Lung (tissue), 11 donors: ENCODE measurements at regions not wholly inside any gene's neighbourhood (a gene's known extent, or its start where the extent isn't known, plus 50 kb on each side); places are given as distances from the start of the nearest gene placed in this dataset.

Experiments
- ATAC-seq: fragments of 200-7000 bp; cut with Tn5 transposase; one replicate; pipeline ENCODE4 v1.9.1; 2020; ENCODE audit warnings: moderate number of reproducible peaks; ENCODE audit not compliant: insufficient read depth, low FRiP score
- DNase-seq, 3 donors: peaks; one replicate each; pipeline ENCODE4 v3.0.0-alpha.2; 2013 to 2017
- H3K27ac ChIP-seq, 2 donors: one replicate each; pipeline ENCODE4 v1.5.1; 2013; ENCODE audit warnings: mild to moderate bottlenecking in 2 of 2, moderate library complexity in 2 of 2, control low read depth in 1 of 2, inconsistent platforms in 1 of 2, low read depth in 1 of 2, low read length in 1 of 2
- H3K27me3 ChIP-seq, 3 donors: one replicate each; pipeline ENCODE4 v1.5.1; 2013; ENCODE audit warnings: low read length in 2 of 3; ENCODE audit not compliant: control insufficient read depth in 3 of 3, insufficient read depth in 3 of 3
- H3K36me3 ChIP-seq, 4 donors: one replicate each; pipeline ENCODE4 v1.5.1; 2013; ENCODE audit warnings: low read length in 4 of 4, mild to moderate bottlenecking in 1 of 4, moderate library complexity in 1 of 4; ENCODE audit not compliant: control insufficient read depth in 4 of 4, insufficient read depth in 4 of 4
- H3K4me1 ChIP-seq, 5 donors: one replicate each; pipeline ENCODE4 v1.5.1; 2013; ENCODE audit warnings: low read length in 5 of 5, mild to moderate bottlenecking in 2 of 5, moderate library complexity in 1 of 5; ENCODE audit not compliant: control insufficient read depth in 5 of 5, insufficient read depth in 5 of 5
- H3K4me3 ChIP-seq: one replicate; pipeline ENCODE4 v1.5.1; 2013; ENCODE audit warnings: mild to moderate bottlenecking, control low read depth, moderate library complexity
- H3K9ac ChIP-seq, 2 donors: one replicate each; pipeline ENCODE4 v1.5.1; 2013; ENCODE audit warnings: low read length in 2 of 2, control low read depth in 1 of 2; ENCODE audit not compliant: insufficient read depth in 1 of 2
- H3K9me3 ChIP-seq, 4 donors: one replicate each; pipeline ENCODE4 v1.5.1; 2013; ENCODE audit warnings: low read length in 3 of 4, mild to moderate bottlenecking in 1 of 4, moderate library complexity in 1 of 4; ENCODE audit not compliant: control insufficient read depth in 4 of 4, insufficient read depth in 3 of 4
- CTCF ChIP-seq: IDR thresholded peaks from 2 replicates; pipeline ENCODE4 v1.5.1; 2012; ENCODE audit warnings: mild to moderate bottlenecking; ENCODE audit errors: control extremely low read depth, extremely low read depth
- whole genome bisulfite sequencing, 2 donors: extraction: QIAGEN DNeasy Blood & Tissue Kit; methylation state at CpG; one replicate each; pipeline ENCODE4 v1.1.7; 2013; 5-methylcytosine and 5-hydroxymethylcytosine counted together
- donor health status: control.
- donor health status: control.
- donor health status: Bipolar disorder and iron deficiency.
- donor health status: healthy.
- donor health status: DM: yes; HTN: yes; CAD: no.

DNA sequence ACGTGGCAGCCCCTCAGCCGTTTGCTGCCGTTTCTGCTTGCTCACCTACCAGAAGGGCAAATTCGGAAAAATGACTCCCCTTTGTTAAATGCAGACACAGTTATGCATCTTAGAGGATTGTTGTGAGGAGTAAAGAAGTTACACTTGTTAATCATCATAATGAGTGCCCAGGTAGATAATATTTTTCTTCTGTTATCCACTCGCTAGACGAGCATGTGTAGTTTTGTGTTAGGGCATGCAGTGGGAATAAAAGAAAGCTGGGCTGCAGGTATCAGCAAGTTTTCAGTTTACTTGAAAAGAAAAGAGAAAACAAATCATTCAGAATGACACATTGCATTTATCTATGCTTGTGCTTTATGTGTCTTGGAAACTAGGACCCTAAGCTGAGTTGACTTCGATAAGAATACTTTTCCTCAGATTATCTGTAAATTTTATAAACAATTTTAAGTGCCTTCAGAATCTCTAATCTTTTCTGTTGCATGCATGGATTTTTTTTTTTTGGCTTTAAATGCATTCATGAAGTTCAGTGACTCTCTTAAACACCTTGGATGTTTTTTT lies 365.3 kb downstream of the QKI start:
- Histone ChIP-seq H3K9ac (no peak overlapping the region), H3K27ac (no peak overlapping the region), H3K27me3 (no peaks in the 10 kb centered on the region), H3K4me3 (no peak overlapping the region), H3K4me1 (peaks cover 0 to 22% (median 3%) of the 10 kb centered on the region in 5 donors), H3K36me3 (no peaks in the 10 kb centered on the region), H3K9me3 (no peaks in the 10 kb centered on the region)
- 88 to 91% methylated on average over 7 of the region's 7 CpGs for WGBS, 2 donors
- no peak for TF ChIP-seq CTCF
- ATAC-seq (no peak), DNase-seq (no peak)

GRCh38 chr6:163777716-163778115 lies 363.2 kb downstream of the QKI start:
- Histone ChIP-seq H3K4me1 (peaks cover 0 to 22% (median 3%) of the 10 kb centered on the region in 5 donors), H3K27ac (peak overlapping the region in 1 of 2 donors; percentile 55), H3K27me3 (no peaks in the 10 kb centered on the region), H3K9ac (no peak overlapping the region), H3K4me3 (no peak overlapping the region), H3K36me3 (no peaks in the 10 kb centered on the region), H3K9me3 (no peaks in the 10 kb centered on the region)
- no peak for TF ChIP-seq CTCF
- peak in 2 of 3 donors; percentile 17 to 22 for DNase-seq
- no peak for ATAC-seq
- WGBS, 2 donors, result 75 to 84% methylated on average over 1 of the region's 1 CpG

DNA sequence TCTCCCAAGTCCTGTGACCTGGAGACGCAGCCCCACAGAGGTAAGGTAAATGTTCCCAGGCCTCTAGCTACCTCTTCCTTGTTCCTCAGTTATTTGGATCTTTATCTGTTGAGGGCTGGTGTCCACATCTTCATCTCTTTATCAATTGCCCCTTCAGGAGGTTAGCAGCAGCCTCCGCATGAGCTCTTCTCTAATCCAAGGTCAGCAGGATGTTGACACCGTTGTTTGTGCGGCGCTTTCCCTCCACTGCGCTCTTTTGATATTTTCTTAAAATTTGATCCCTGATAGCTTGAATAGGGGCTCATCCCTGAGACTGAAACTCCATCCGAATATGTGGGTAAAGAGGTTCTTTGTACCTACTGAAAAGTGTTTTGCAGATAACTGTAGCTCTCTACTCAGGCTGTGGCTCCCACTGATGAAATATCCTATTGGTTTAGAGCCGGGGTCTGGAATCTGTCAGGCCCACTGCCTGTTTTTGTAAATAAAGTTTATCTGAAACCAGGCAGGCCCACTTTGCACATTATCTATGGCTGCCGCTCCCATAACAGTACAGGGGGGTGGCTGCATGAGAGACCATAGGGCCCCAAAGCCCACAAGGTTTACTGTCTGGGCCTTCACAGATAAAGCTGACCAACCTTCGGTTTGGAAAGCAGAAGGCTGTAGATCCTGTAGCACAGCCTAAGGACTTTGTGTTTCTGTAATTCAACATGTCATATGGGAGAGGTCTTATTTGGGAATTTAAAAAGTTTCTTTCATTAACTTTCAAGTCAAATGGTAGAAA lies 362.6 kb downstream of the QKI start:
- no peaks in the 10 kb centered on the region for H3K36me3 ChIP-seq
- ATAC-seq, result no peak
- no peaks in the 10 kb centered on the region for H3K27me3 ChIP-seq
- no peak for TF ChIP-seq CTCF
- no peak overlapping the region for H3K9ac ChIP-seq
- H3K27ac ChIP-seq, result peak overlapping the region in 1 of 2 donors; percentile 55
- no peak overlapping the region for H3K4me3 ChIP-seq
- 95 to 97% methylated on average over 10 of the region's 10 CpGs for WGBS, 2 donors
- H3K9me3 ChIP-seq, result no peaks in the 10 kb centered on the region
- peaks cover 0 to 22% (median 0%) of the 10 kb centered on the region in 5 donors for H3K4me1 ChIP-seq
- peak in 2 of 3 donors; percentile 13 to 14 for DNase-seq
